ENCODE measurements at regions not wholly inside any gene's neighbourhood (a gene's known extent, or its start where the extent isn't known, plus 50 kb on each side); places are given as distances from the start of the nearest gene placed in this dataset.
"Not testable (repeated sequence)": the region's sequence is repeated elsewhere in the genome, so short reads cannot be mapped to it uniquely, and the experiment has no call there.

DNA sequence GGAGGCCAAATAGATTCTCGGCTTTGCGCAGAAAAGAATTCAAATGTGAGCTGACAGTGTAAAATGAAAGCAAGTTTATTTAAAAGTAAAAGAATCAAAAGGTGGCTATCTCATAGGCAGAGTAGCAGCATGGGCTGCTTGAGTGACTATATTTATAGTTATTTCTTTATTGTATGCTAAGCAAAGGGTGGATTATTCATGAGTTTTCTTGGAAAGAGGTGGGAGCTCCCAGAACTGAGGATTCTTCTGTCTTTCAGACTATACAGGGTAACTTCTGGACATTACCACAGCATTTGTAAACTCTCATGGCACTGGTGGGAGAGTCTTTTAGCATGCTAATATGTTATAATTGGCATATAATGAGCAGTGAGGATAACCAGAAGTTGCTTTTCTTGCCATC is 659.9 kb downstream of the RWDD3 start:
- no peak for DNase-seq (ENCODE audit: low read depth in 2 of 2)

DNA sequence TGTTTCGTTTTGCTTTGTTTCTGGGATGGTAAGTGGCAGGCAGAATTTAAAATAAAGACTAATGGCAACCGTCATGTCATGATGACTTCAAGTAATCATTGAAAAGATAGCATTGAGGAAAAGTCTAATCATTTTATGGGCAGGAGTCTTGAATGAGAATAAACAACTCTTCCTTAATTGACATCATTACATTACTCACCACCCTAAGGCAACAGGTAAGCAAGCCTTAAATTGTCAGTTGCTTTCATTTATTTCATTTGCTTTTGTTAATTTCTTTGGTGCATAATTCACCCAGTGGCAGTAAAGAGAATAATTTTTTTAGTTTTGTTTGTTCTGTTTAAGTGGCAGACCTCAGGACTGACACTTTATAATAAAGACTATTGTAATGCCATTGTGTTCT is 669.0 kb downstream of the RWDD3 start:
- DNase-seq (ENCODE audit: low read depth in 2 of 2): no peak

DNA sequence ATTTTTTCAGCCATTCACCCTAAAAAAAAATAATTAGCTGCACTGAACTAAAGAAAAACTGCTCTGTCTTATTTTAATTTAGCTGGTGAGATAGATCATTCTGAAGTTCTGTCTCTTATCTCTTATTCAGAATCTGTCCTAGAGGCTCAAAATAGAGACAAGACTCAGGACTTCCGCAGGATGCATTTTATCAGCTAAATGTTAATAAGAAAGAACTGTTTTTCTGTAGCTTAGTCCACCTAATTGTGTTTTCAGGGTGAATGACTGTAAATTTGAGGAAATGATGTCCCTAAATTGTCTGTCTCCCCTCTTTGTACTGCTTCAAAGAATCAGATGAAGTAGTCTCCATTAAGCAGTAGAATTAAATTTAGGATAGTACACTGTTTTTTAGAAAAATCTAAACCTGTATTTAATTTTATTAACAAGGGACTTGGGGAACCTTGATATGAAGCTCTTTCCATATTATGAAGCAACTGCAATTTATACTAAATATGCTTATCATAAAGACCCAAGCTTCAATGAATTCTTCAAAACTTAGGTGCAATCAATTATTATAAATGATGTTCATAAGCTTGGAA is 671.9 kb downstream of the RWDD3 start:
- no peak for DNase-seq (ENCODE audit: low read depth in 2 of 2)

- not testable (repeated sequence) for DNase-seq (ENCODE audit: low read depth in 2 of 2)
These were observed 677.7 kb downstream of the RWDD3 start for GRCh38 chr1:95911739-95912138.

- peak; percentile 1 to 9 for DNase-seq (ENCODE audit: low read depth in 2 of 2)
These were observed 682.6 kb downstream of the RWDD3 start for GRCh38 chr1:95916616-95917015.

DNA sequence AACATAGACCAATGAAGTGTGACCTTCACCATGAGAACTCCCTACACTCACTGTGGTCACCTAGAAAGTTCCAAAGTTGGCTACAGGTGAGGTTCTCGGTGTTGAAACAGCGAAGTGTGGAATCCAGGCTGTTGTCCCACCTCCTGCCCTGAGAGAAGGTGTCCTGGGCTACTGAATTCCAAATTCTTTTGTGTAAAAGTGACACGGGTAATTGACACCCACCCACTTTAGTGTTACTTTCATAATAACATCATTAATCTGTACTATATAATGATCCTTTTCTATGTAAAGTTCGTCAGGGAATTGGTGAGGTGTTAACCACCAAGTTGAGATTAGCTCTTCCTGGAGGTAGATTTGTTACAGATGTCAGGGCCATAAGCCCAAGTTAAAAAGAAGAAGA is 690.7 kb downstream of the RWDD3 start:
- DNase-seq (ENCODE audit: low read depth in 2 of 2): no peak

DNA sequence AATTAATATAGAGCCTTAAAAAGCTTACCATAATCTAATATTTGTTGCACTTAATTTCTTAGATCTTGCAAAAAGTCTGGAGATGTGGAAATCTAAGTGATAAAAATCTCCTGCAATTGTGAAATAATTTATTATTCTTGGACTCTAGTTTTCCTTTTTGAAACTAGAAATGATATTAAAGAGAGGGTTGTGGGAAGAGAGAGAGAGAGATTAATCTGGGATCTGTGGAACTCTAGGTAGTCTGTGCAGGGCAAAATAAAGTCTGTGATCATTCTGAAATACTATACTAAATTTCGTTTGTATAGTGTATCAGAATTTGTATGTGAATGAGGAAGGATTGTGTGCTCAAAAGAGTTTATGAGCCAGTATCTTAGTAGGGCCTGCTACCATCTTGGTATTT is 692.3 kb downstream of the RWDD3 start:
- DNase-seq (ENCODE audit: low read depth in 2 of 2): no peak

GRCh38 chr1:95927061-95927460 is 693.1 kb downstream of the RWDD3 start:
- no peak for DNase-seq (ENCODE audit: low read depth in 2 of 2)

DNA sequence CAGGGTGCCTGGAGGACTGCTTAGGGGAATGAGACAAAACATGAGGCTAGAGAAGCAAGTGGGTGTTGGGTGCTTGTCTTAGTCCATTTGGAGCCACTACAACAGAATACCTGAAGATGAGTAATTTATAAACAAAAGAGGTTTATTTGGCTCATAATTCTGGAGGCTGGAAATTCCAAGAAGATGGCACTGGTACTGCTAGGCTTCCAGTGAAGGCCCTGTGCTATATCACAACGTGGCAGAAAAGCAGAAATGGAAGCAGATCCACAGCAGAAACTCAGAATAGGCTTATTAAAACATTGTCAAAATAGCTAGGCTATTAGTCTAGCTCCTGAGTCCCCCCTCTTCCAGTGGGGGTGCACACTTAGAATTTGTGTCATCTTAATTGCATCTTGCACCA is 701.7 kb downstream of the RWDD3 start:
- no peak for DNase-seq (ENCODE audit: low read depth in 2 of 2)

- no peak for DNase-seq (ENCODE audit: low read depth in 2 of 2)
These were observed 707.2 kb downstream of the RWDD3 start for GRCh38 chr1:95941121-95941798.

- DNase-seq (ENCODE audit: low read depth in 2 of 2): no peak
These were observed 714.0 kb downstream of the RWDD3 start for GRCh38 chr1:95948023-95948422.

DNA sequence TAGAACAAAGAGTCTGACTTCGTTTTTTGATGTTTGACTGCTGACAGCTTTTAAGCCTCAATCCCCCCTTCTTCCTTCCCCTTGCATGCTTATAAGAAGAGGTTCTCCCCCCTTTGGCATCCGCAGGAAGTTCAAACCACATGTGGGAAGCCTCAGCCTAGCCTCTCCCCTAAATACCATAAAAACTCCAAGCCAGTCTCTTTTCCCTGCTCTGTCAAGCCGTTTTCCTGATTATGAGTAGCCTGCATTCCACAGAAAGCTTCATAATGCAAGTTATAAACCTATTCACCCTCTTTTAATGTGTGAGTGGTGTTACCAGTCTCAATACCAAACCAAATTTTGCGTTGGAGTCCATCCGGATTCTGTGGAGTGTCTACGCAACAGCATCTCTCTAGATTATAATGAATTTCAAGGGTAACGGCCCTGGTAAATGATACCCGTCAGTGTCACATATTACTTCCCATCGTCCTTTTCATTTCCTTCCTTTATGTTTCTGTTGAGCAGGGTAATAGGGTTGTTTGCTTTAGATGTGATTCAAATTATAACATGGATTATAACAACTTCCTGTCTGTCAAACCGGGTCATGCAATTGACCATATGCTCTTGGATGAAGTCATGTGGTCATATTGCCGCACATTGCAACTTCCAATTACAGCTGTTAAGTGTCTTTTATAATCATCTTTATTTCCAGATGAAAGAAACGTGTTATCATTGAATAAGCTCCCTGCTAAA is 717.5 kb downstream of the RWDD3 start:
- no peak for DNase-seq (ENCODE audit: low read depth in 2 of 2)

- no peak for DNase-seq (ENCODE audit: low read depth in 2 of 2)
These were observed 719.0 kb downstream of the RWDD3 start for GRCh38 chr1:95953015-95953414.

GRCh38 chr1:95954585-95954984 is 720.6 kb downstream of the RWDD3 start:
- DNase-seq (ENCODE audit: low read depth in 2 of 2): no peak

- DNase-seq (ENCODE audit: low read depth in 2 of 2): no peak
These were observed 722.2 kb downstream of the RWDD3 start for GRCh38 chr1:95956215-95956614.

GRCh38 chr1:95957748-95958147 is 723.7 kb downstream of the RWDD3 start:
- no peak for DNase-seq (ENCODE audit: low read depth in 2 of 2)

DNA sequence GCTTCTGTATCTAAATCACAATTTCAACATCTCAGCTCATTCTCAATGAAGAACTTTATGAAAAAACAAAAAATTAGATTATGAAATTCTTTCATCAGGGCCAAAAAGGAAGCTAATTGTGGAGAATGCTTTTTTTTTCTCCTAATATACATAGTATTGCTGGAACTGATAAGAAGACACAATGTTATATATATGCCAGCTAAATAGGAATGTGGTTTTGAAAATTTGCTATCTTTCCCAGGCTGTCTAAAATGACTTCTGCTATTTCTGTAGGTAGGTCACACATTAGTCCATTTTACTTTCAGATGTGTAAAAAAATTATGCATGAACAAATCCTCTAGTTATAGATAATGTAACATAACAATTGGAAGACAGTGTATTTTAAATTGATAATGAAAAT is 732.9 kb downstream of the RWDD3 start:
- no peak for DNase-seq (ENCODE audit: low read depth in 2 of 2)

DNA sequence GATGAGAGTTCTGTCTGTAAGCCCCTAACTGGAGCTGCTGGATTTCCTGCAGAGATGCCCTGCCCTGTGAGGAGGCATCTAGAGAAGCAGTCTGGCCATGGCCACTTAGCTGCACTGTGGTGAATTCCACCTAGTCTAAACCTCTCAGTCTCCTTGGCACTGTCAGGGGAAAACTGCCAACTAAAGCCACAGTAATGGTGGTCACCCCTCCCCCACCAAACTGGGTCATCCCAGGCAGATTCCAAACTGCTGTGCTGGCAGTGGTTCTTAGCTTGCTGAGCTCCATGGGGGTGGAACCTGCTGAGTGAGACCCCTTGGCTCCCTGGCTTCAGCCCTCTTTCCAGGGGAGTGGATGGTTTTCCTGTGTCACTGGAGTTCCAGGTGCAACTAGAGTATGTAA is 740.6 kb downstream of the RWDD3 start:
- peak; percentile 28 to 31 for DNase-seq (ENCODE audit: low read depth in 2 of 2)

DNA sequence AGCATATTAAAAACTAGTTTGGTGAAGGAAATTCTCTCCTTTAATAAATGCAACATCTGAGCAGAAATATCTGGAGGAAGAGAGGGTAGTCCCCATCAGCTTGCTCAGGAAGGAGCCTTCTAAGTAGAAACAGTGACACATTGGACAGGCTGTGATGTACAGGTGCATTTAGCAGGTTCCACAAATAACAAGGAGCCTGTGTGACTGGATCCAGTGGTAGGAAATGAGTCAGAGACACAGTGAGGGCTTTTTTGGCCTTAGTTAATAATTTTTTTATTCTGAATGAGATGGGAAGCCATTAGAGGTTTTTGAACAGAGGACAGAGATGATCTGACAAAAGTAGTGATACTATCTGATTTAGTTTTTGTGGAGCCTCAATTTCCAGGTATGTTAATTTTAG is 738.9 kb upstream of the PTBP2 start:
- no peak for DNase-seq (ENCODE audit: low read depth in 2 of 2)

GRCh38 chr1:95983831-95984230 is 737.8 kb upstream of the PTBP2 start:
- DNase-seq (ENCODE audit: low read depth in 2 of 2): no peak

DNA sequence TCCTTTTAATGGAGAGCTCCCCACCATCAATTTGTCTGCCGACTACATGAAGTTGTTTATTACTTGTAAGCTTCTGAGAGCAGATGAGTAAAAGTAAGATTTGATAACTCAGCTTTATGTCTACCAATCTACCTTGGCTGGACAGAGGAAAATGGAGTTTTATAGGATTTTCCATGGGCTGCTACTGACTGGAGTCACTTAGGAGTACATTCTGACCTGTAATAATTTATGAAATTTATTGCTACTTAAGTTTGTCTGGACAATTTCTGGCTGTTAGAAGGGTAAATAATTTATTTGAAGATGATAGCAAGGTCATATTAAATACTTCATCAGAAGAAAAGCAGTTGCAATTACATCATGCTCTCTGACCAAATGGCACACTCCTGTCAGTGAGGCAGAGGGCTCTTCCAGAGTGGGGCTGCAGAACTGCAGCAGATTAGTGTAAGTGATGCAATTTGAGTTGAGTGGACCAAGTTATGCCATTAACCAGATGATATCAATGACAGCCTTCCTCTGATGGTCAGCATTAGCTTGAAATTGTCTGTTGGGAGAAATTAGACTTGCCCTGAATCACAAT is 736.7 kb upstream of the PTBP2 start:
- no peak for DNase-seq (ENCODE audit: low read depth in 2 of 2)

GRCh38 chr1:95990033-95990432 is 731.6 kb upstream of the PTBP2 start:
- no peak for DNase-seq (ENCODE audit: low read depth in 2 of 2)

Data from fibroblast of skin of left biceps (primary cell).